IMR-90 (cell line): ENCODE measurements at regions not wholly inside any gene's neighbourhood (a gene's known extent, or its start where the extent isn't known, plus 50 kb on each side); places are given as distances from the start of the nearest gene placed in this dataset.

Experiments used
- CEBPB ChIP-seq: IDR thresholded peaks from 2 replicates; pipeline ENCODE4 v1.6.1; 2012; ENCODE audit warnings: low read depth, low read length, improper control_type of control experiment
- CTCF ChIP-seq: conservative IDR thresholded peaks from 2 replicates; pipeline ENCODE4 v1.5.1; 2012; ENCODE audit warnings: mild to moderate bottlenecking, low read depth, low read length, improper control_type of control experiment
- MAFK ChIP-seq: IDR thresholded peaks from 2 replicates; pipeline ENCODE4 v1.6.1; 2012; ENCODE audit warnings: low read depth, low read length, improper control_type of control experiment

DNA sequence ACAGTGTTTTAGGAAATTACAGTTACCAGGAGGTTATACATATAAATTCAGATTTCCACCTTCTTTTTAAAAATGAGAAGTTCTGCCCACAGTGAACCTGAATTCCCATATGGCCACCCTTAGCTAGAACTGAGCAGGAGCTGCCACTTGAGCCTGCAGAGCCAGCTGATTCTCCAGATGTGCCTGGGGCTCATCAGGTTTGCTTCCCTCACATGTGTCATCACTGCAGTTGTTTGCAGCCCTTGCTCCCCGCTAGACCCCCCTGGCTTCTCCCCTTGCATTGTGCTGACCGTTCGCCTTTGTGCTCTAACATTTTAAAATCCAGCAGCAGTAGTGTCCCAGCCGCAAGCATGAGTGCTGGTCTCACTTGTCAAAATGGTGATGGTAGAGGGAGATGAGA is 131.1 kb downstream of the UTRN start:
- TF ChIP-seq CTCF (no peak), MAFK (no peak), CEBPB (no peak)
